GM18858 (cell line): ENCODE measurements at regions not wholly inside any gene's neighbourhood (a gene's known extent, or its start where the extent isn't known, plus 50 kb on each side); places are given as distances from the start of the nearest gene placed in this dataset.
"Not testable (repeated sequence)": the region's sequence is repeated elsewhere in the genome, so short reads cannot be mapped to it uniquely, and the experiment has no call there.

Experiments used
- ATAC-seq: cut with Tn5 transposase; IDR thresholded peaks from one replicate; pipeline ENCODE4 v1.9.1; 2021; ENCODE audit not compliant: unreplicated experiment

- ATAC-seq, result no peak
Observed at GRCh38 chrX:46235778-46236177, 309.4 kb downstream of the ZNF674 start.

DNA sequence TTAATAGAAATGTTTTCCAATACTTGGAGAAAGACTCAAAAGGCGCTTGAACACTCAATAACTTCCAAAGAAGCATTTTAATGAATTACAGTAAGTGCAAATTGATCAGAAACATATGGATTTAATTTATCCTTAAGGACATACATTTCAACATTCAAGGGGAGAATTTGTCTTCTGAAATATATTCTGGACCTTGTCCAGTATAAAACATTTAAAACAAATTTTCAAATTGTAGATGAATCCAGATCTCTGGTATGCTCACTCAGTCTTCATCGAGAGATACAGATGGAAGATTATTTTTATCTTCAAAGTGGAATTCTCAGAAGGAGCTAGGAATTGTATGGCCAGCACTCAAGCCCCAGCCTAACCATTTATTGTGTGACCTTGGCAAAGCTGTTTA lies 310.4 kb downstream of the ZNF674 start:
- ATAC-seq, result no peak

- ATAC-seq, result no peak
Observed at GRCh38 chrX:46228389-46228788, 316.8 kb downstream of the ZNF674 start.

- no peak for ATAC-seq
Observed at GRCh38 chrX:46226422-46226821, 318.8 kb downstream of the ZNF674 start.

DNA sequence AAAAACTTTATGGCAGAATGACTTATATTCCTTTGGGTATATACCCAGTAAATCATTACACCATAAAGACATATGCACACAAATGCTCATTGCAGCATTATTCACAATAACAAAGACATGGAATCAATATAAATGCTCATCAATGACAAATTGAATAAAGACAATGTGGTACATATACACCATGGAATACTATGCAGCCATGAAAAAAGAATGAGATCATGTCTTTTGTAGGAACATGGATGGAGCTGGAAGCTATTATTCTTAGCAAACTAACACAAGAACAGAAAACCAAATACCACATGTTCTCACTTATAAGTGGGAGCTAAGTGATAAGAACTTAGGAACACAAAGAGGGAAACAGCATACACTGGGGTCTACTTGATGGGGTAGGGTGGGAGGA lies 321.7 kb downstream of the ZNF674 start:
- ATAC-seq, result not testable (repeated sequence)

DNA sequence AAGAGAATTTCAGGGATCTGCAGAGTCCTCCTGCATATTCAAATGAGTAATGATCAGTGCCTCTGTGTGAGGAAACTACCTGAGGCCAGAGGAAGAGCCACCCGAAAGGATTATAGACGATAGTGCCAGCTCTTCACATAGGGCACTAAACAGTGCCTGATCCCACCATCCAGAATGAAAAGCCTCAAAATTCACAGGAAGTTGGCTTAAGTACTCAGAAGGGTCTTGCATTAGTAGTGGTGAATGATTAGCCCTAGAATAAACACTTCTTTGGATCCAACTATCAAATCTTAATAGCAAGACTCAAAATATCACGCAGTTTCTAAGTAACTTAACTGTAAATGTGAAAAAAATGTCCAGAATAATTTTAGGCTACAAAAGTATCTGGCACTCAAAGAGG lies 324.4 kb downstream of the ZNF674 start:
- no peak for ATAC-seq

DNA sequence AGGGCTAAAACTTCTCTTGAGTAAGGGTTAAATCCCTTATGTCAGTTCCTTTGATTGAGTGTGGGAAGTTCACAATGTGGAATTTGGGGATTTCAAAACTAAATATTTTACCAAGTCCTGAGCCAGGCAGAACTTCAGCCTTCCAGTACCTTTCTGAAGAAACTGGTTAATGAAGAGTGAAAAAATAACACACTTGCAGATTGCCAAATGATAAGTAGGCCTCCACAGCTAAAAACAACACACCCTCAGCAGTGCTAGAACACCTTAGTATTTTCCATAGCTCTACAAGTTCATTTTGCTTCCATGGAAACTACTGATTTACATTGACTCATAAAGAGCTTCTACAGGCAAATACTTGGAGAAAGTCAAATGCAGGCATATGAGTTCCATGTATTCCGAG lies 326.8 kb downstream of the ZNF674 start:
- ATAC-seq, result no peak

GRCh38 chrX:46216406-46216805 lies 328.8 kb downstream of the ZNF674 start:
- no peak for ATAC-seq

- no peak for ATAC-seq
Observed at GRCh38 chrX:46211079-46211478, 334.1 kb downstream of the ZNF674 start.

GRCh38 chrX:46209768-46210167 lies 335.5 kb downstream of the ZNF674 start:
- no peak for ATAC-seq

GRCh38 chrX:46209037-46209436 lies 336.2 kb downstream of the ZNF674 start:
- no peak for ATAC-seq

- no peak for ATAC-seq
Observed at GRCh38 chrX:46208225-46208854, 336.9 kb downstream of the ZNF674 start.

DNA sequence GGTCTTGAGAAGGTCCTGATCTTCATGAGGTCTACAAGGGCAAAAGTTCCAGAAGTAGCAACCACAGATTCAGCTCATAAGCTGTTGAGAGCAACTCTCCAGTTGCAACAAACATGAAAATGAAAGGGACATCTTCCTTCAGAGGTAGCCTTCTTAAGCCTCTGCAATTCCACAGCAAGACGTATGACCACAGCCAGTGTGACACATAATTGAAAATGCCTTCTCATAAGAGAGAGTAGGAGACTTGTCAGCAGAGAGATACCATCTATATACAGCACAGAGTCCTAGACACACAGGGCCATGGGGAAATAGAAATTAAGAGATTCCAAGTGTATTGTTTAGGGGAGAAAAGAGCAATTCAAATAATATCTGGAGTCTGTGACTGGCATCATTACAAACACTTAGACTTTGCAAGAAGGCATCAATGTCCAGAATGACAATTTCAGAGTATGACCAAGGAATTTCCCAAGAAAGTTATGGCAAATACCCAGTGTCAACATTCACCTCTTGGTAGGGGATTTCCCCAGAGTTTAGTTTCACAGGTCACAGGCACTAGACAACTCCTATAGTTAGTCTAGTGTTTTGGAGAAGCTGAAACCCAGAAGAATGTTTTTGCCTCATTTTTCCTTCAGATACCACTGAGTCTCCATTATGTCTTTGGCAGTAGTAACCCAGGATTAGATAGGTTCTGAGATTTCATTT lies 340.3 kb downstream of the ZNF674 start:
- no peak for ATAC-seq

DNA sequence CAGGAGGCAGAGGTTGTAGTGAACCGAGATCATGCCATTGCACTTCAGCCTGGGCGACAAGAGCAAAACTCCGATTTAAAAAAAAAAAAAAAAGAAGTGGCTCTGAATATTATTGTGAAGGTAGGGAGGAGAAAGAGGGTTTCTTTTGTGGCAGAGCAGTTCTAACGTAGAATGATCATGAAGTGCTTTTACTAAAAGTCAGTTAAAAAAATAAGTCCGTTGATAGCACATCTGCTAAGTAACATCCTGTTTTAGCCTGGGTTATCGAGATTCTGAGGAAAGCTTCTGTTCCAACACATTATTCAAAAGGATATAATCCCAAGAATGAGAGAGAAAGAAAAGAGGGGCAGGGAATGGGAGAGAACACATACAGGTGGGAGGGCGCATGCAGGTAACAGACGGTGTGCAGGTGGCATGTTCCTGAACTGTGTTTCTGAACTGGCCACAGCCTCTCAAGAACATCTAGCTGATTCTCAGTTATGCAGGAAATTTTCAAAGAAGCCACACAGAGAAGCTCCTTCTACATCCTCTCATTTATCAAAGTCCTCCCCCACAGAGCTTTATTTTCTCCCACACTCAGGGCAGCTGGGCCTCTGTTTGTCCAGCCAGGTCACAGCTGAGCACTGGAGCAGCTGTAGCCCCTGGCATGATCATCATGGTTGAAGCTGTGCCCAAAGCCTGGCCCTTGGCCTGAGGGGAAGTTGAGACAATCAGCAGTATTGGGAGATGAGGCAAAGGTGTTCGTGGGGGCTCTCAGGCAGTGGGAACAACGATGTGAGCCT lies 342.3 kb downstream of the ZNF674 start:
- ATAC-seq, result no peak

DNA sequence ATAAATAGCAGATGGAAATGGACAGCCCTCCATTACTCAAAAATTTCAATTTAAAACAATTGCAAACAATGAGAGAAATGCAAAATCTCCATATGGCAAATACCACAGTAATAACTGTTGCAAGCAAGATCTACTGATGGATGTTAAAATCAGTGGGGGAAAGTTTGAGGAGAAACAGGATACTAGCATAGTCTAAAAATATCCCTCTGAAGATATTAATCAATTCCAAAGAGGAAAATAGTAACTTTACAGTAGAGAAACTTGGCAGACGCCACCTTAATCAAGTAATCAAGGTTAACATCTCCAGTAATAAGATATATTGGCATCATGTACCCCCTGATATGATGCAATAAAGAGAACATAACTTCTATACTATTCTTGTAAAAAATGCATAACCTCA lies 344.8 kb downstream of the ZNF674 start:
- no peak for ATAC-seq

DNA sequence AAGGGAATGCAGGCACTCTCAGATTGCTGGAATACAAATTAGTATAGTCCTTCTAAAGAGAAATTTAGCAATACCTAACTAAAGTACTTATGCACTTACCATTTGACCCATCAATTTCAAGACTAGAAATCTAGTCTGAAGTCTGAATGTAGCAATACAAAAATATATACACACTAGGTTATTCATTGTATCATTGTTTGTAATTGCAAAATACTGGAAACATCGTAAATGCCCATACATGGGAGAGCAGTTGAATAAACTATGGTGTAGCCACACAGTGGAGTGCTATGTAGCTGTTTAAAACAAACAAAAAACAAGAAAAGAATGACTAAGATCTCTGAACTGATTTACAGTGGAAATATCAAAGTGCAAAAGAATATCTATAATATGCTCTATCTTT lies 346.4 kb downstream of the ZNF674 start:
- no peak for ATAC-seq

DNA sequence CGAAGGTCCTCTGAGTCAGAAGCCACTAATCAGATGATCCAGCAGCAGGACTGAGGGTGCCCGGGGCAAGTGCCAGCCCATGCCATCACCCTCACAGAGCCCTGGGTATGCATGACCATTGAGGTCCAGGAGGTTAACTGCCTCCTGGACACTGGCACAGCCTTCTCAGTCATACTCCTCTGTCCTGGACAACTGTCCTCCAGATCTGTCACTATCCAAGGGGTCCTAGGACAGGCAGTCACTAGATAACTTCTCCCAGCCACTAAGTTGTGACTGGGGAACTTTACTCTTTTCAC lies 358.5 kb downstream of the ZNF674 start:
- not testable (repeated sequence) for ATAC-seq

DNA sequence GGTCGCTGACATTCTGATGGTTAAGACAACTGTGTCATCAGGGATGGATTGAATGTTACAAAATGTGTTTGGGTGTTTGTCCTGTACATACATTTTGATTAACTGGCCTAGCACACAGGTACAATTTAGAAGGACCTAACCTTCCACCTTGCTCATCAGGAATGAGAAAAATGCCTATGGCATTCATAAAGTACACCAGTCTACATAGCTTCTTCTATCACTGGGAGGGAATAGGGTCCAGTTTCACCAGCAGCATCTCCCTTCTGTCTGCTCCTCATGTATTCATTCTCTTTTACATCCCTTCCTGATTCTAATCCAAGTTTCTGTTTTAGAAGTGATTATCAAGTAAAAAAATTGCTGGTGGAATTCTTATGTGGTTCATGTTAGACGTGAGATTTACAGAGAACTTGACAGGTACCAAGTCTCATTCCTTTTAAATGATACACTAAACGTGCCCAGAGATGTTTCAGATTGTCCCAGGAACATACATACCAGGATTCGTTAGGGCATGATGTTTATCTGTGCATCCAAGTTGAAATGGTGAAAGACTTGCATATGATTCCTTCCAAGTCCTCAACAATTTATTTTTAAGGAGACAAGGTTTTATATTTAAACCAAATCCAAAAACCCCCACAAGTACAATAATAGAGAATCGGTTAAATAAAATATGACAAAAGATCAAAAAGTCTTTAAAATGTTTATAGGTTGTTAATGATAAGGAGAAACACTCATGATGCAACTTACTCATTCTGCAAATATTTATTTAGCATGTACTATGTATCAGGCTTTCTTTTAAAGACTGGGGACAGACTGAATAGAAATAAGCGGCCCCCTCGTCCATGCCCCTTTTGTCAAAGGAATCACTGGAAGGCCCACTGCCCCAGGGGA lies 359.1 kb downstream of the ZNF674 start:
- no peak for ATAC-seq

DNA sequence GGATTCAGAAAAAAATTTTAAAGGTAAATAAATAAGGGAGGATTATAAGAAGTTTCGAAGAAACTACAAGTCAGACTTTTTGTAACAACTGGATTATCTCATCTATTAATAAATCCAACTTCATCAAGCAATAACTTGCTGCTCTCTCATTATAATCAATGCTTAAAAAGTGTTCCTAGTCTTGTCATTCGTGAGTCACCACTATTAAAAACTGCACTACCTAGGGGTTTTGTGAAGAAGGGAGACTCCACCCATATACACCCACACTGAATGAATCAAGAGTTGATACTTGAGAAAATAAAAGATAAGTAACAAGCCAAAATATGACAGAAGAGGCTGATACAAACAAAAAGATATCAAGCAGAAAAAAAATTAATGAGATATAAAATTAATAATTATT lies 360.5 kb downstream of the ZNF674 start:
- ATAC-seq, result no peak

GRCh38 chrX:46180258-46180687 lies 364.9 kb downstream of the ZNF674 start:
- ATAC-seq, result peak; percentile 85

GRCh38 chrX:46179748-46180147 lies 365.5 kb downstream of the ZNF674 start:
- no peak for ATAC-seq
